ENCODE measurements at regions not wholly inside any gene's neighbourhood (a gene's known extent, or its start where the extent isn't known, plus 50 kb on each side); places are given as distances from the start of the nearest gene placed in this dataset.
"Not testable (repeated sequence)": the region's sequence is repeated elsewhere in the genome, so short reads cannot be mapped to it uniquely, and the experiment has no call there.

- no peak for DNase-seq
Observed at GRCh38 chr11:19625438-19625837, 87.2 kb upstream of the NAV2 start.

GRCh38 chr11:19617696-19618523 is 94.7 kb upstream of the NAV2 start:
- DNase-seq, result no peak

GRCh38 chr11:19615341-19616183 is 97.1 kb upstream of the NAV2 start:
- DNase-seq, result no peak

GRCh38 chr11:19614370-19614940 is 98.2 kb upstream of the NAV2 start:
- DNase-seq, result no peak

- not testable (repeated sequence) for DNase-seq
Observed at GRCh38 chr11:19612025-19612424, 100.6 kb upstream of the NAV2 start.

GRCh38 chr11:19607656-19608360 is 104.8 kb upstream of the NAV2 start:
- DNase-seq, result no peak

- DNase-seq, result no peak
Observed at GRCh38 chr11:19606856-19607655, 105.6 kb upstream of the NAV2 start.

- DNase-seq, result no peak
Observed at GRCh38 chr11:19605520-19606371, 106.9 kb upstream of the NAV2 start.

- DNase-seq, result no peak
Observed at GRCh38 chr11:19604679-19605375, 107.8 kb upstream of the NAV2 start.

GRCh38 chr11:19603771-19604170 is 108.9 kb upstream of the NAV2 start:
- DNase-seq, result no peak

GRCh38 chr11:19602891-19603290 is 109.7 kb upstream of the NAV2 start:
- no peak for DNase-seq

GRCh38 chr11:19602406-19602805 is 110.2 kb upstream of the NAV2 start:
- DNase-seq, result no peak

- DNase-seq, result no peak
Observed at GRCh38 chr11:19601235-19601634, 111.4 kb upstream of the NAV2 start.

GRCh38 chr11:19599681-19600080 is 113.0 kb upstream of the NAV2 start:
- no peak for DNase-seq

GRCh38 chr11:19598876-19599486 is 113.7 kb upstream of the NAV2 start:
- no peak for DNase-seq

- no peak for DNase-seq
Observed at GRCh38 chr11:19598456-19598855, 114.2 kb upstream of the NAV2 start.

- DNase-seq, result no peak
Observed at GRCh38 chr11:19597876-19598275, 114.8 kb upstream of the NAV2 start.

- no peak for DNase-seq
Observed at GRCh38 chr11:19597206-19597605, 115.4 kb upstream of the NAV2 start.

- DNase-seq, result no peak
Observed at GRCh38 chr11:19595840-19596751, 116.5 kb upstream of the NAV2 start.
